IMR-90 (cell line): ENCODE measurements at regions not wholly inside any gene's neighbourhood (a gene's known extent, or its start where the extent isn't known, plus 50 kb on each side); places are given as distances from the start of the nearest gene placed in this dataset.

ENCODE experiments used
- ATAC-seq: fragments of 200-7000 bp; cut with Tn5 transposase; 2 replicates; pipeline ENCODE4 v1.9.1; 2020; ENCODE audit warnings: low read depth, mild to moderate bottlenecking, moderate library complexity
- BruUV-seq: library from RNA; stranded (reverse); fragments of 400-500 nt; replicated peaks from 2 replicates; lab custom pipeline; 2021; lab: Mats Ljungman, UMichigan
- CTCF ChIA-PET: fragments of 300-600 bp; formaldehyde crosslinking; extraction: SDS; loops from one replicate; lab custom pipeline; 2021; ENCODE audit warnings: antibody characterized with exemption; lab: Yijun Ruan, JAX
- POLR2A ChIA-PET: fragments of 300-600 bp; sonication (Branson Sonifier 250); formaldehyde crosslinking; loops from one replicate; lab custom pipeline; 2022; ENCODE audit warnings: antibody characterized with exemption; ENCODE audit not compliant: unreplicated experiment; lab: Charles Lee
- DNase-seq: peaks from one replicate; pipeline ENCODE4 v3.0.0; 2013
- H2AFZ ChIP-seq: replicated peaks from 2 replicates; pipeline ENCODE3; 2013; ENCODE audit warnings: low read length, mild to moderate bottlenecking; ENCODE audit not compliant: poor library complexity
- H2AK5ac ChIP-seq: 2 replicates; pipeline ENCODE4 v1.6.1; 2013; ENCODE audit warnings: low read depth, low read length, inconsistent platforms
- H2AK9ac ChIP-seq: replicated peaks from 2 replicates; pipeline ENCODE3; 2013; ENCODE audit warnings: mild to moderate bottlenecking, low read depth, low read length, moderate library complexity; ENCODE audit not compliant: poor library complexity
- H2BK120ac ChIP-seq: 2 replicates; pipeline ENCODE4 v1.6.1; 2013; ENCODE audit warnings: low read depth, low read length, inconsistent platforms
- H2BK15ac ChIP-seq: 3 replicates; pipeline ENCODE4 v1.6.1; 2013; ENCODE audit warnings: low read depth, low read length, inconsistent platforms
- H2BK20ac ChIP-seq: 2 replicates; pipeline ENCODE4 v1.6.1; 2013; ENCODE audit warnings: low read depth, mild to moderate bottlenecking, inconsistent platforms, low read length, moderate library complexity
- H2BK5ac ChIP-seq: 2 replicates; pipeline ENCODE4 v1.6.1; 2013; ENCODE audit warnings: mild to moderate bottlenecking, low read depth, low read length, inconsistent platforms; ENCODE audit not compliant: poor library complexity, severe bottlenecking
- H3K14ac ChIP-seq: replicated peaks from 2 replicates; pipeline ENCODE4 v1.6.1; 2013; ENCODE audit warnings: low read depth, low read length, inconsistent platforms
- H3K18ac ChIP-seq: 2 replicates; pipeline ENCODE4 v1.6.1; 2013; ENCODE audit warnings: low read depth, low read length, control low read depth
- H3K23ac ChIP-seq: 2 replicates; pipeline ENCODE4 v1.6.1; 2013; ENCODE audit warnings: low read depth, low read length, inconsistent platforms
- H3K27ac ChIP-seq: 2 replicates; pipeline ENCODE4 v1.5.1; 2013; ENCODE audit warnings: mild to moderate bottlenecking, control low read depth, low read length; ENCODE audit not compliant: insufficient read depth
- H3K27me3 ChIP-seq: 2 replicates; pipeline ENCODE4 v1.6.1; 2013; ENCODE audit warnings: low read length; ENCODE audit not compliant: control insufficient read depth, insufficient read depth
- H3K36me3 ChIP-seq: 2 replicates; pipeline ENCODE4 v1.6.1; 2013; ENCODE audit warnings: low read length, mixed read lengths; ENCODE audit not compliant: control insufficient read depth, insufficient read depth
- H3K4ac ChIP-seq: 2 replicates; pipeline ENCODE4 v1.6.1; 2013; ENCODE audit warnings: low read depth, low read length, inconsistent platforms
- H3K4me1 ChIP-seq: 2 replicates; pipeline ENCODE4 v1.6.1; 2013; ENCODE audit warnings: low read length, mixed read lengths; ENCODE audit not compliant: control insufficient read depth, insufficient read depth
- H3K4me2 ChIP-seq: 2 replicates; pipeline ENCODE4 v1.6.1; 2013; ENCODE audit warnings: low read depth, mild to moderate bottlenecking, control low read depth, low read length, moderate library complexity
- H3K4me3 ChIP-seq: 2 replicates; pipeline ENCODE4 v1.5.1; 2013; ENCODE audit warnings: low read depth, mild to moderate bottlenecking, control low read depth, low read length, moderate library complexity; ENCODE audit not compliant: insufficient read depth
- H3K56ac ChIP-seq: 2 replicates; pipeline ENCODE4 v1.6.1; 2013; ENCODE audit warnings: low read length, inconsistent platforms; ENCODE audit not compliant: insufficient read depth; ENCODE audit errors: extremely low read depth
- H3K79me1 ChIP-seq, 2 experiments: 2 replicates each; pipeline ENCODE4 v1.6.1; 2013; ENCODE audit warnings: low read length in 2 of 2, inconsistent platforms in 1 of 2, low read depth in 1 of 2
- H3K9ac ChIP-seq: 2 replicates; pipeline ENCODE4 v1.6.1; 2013; ENCODE audit warnings: low read depth, low read length, control low read depth
- H3K9me1 ChIP-seq: 2 replicates; pipeline ENCODE4 v1.6.1; 2013; ENCODE audit warnings: low read length, inconsistent platforms; ENCODE audit not compliant: insufficient read depth
- H3K9me3 ChIP-seq: 2 replicates; pipeline ENCODE4 v1.6.1; 2013; ENCODE audit warnings: low read length; ENCODE audit not compliant: control insufficient read depth, insufficient read depth
- H4K20me1 ChIP-seq: 2 replicates; pipeline ENCODE4 v1.6.1; 2013; ENCODE audit warnings: low read length, inconsistent platforms; ENCODE audit not compliant: insufficient read depth
- H4K5ac ChIP-seq: 2 replicates; pipeline ENCODE4 v1.6.1; 2013; ENCODE audit warnings: mild to moderate bottlenecking, low read depth, low read length, control low read depth
- H4K8ac ChIP-seq, 2 experiments: 2 replicates each; pipeline ENCODE4 v1.6.1; 2013; ENCODE audit warnings: low read depth in 2 of 2, low read length in 2 of 2, control low read depth in 1 of 2, inconsistent platforms in 1 of 2
- H4K91ac ChIP-seq: 2 replicates; pipeline ENCODE4 v1.6.1; 2013; ENCODE audit warnings: low read depth, low read length, inconsistent platforms; ENCODE audit not compliant: insufficient read depth
- FOS ChIP-seq: fragments of 150-350 bp; IDR thresholded peaks from 2 replicates; pipeline ENCODE4 v1.6.1; 2016; ENCODE audit warnings: low read depth, low read length
- SMC3 ChIP-seq: fragments of 150-350 bp; IDR thresholded peaks from 2 replicates; pipeline ENCODE4 v1.6.1; 2016; ENCODE audit warnings: low read depth, mild to moderate bottlenecking, antibody characterized with exemption, low read length, moderate library complexity
- WGBS, 2 experiments: methylation state at CpG; one replicate each; pipeline versions ENCODE4 v1.1.5 to v1.1.7; 2013; ENCODE audit warnings: missing lambda C conversion rate in 2 of 2; ENCODE audit not compliant: insufficient read length in 1 of 2; ENCODE audit errors: extremely low coverage in 2 of 2; 5-methylcytosine and 5-hydroxymethylcytosine counted together
- dilution Hi-C: fragments of 300-500 bp; cut with HindIII; formaldehyde crosslinking; loops from one replicate; pipeline ENCODE4 v1.14.3; 2018; ENCODE audit warnings: low sequenced_read_pairs; ENCODE audit not compliant: unreplicated experiment
- in situ Hi-C: fragments of 300-500 bp; cut with MboI; formaldehyde crosslinking; loops from 3 replicates; pipeline ENCODE4 v1.14.3; 2019; ENCODE audit warnings: low sequenced_read_pairs, inconsistent platforms, mixed read lengths
- intact Hi-C: fragments of 100-400 bp; cut with micrococcal nuclease; formaldehyde crosslinking; loops from 2 replicates; pipeline ENCODE4 v1.10.0; 2022
- TF ChIP-seq, protein P1 (sequence below): conservative IDR thresholded peaks from 2 replicates; pipeline ENCODE4 v1.5.1; 2012; ENCODE audit warnings: mild to moderate bottlenecking, low read depth, low read length, improper control_type of control experiment

- Histone ChIP-seq H3K9me1 (no peaks in the 10 kb centered on the region), H3K4me2 (no peak overlapping the region), H3K27me3 (no peaks in the 10 kb centered on the region), H4K8ac (peak overlapping the region in 1 of 2 experiments; percentile 42; a peak in 1 of 4 replicates), H2AK9ac (no peak overlapping the region), H2AK5ac (no peak overlapping the region), H3K4me1 (no peaks in the 10 kb centered on the region), H4K20me1 (no peaks in the 10 kb centered on the region), H2BK120ac (no peak overlapping the region), H3K9ac (no peak overlapping the region), H3K18ac (no peak overlapping the region), H2BK15ac (no peak overlapping the region), H2BK5ac (no peak overlapping the region), H2AFZ (no peak overlapping the region), H3K14ac (no peak overlapping the region), H2BK20ac (no peak overlapping the region), H3K36me3 (no peaks in the 10 kb centered on the region), H3K79me1 (no peaks in the 10 kb centered on the region; a peak in 1 of 4 replicates), H4K91ac (no peak overlapping the region), H3K23ac (no peak overlapping the region), H3K9me3 (no peaks in the 10 kb centered on the region), H4K5ac (no peak overlapping the region), H3K4me3 (no peak overlapping the region), H3K4ac (no peak overlapping the region), H3K56ac (no peak overlapping the region), H3K27ac (no peak overlapping the region)
- ChIA-PET POLR2A (no interaction called here), CTCF (no interaction called here)
- TF ChIP-seq FOS (no peak), SMC3 (no peak)
- TF ChIP-seq, protein P1, sequence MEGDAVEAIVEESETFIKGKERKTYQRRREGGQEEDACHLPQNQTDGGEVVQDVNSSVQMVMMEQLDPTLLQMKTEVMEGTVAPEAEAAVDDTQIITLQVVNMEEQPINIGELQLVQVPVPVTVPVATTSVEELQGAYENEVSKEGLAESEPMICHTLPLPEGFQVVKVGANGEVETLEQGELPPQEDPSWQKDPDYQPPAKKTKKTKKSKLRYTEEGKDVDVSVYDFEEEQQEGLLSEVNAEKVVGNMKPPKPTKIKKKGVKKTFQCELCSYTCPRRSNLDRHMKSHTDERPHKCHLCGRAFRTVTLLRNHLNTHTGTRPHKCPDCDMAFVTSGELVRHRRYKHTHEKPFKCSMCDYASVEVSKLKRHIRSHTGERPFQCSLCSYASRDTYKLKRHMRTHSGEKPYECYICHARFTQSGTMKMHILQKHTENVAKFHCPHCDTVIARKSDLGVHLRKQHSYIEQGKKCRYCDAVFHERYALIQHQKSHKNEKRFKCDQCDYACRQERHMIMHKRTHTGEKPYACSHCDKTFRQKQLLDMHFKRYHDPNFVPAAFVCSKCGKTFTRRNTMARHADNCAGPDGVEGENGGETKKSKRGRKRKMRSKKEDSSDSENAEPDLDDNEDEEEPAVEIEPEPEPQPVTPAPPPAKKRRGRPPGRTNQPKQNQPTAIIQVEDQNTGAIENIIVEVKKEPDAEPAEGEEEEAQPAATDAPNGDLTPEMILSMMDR = no peak
- ATAC-seq (no peak), DNase-seq (no peak)
- intact Hi-C loops = no loop called here
- in situ Hi-C loops = no loop called here
- dilution Hi-C loops = no loop called here
- 100% methylated on average over 3 of the region's 7 CpGs; no CpG with 5 or more reads in 1 of the 2 experiments for WGBS, 2 experiments
- no TSS peak for BruUV-seq
Measured at GRCh38 chr14:76967788-76968187, 60.7 kb downstream of the IRF2BPL start.
